MM.1S (cell line): ENCODE measurements at regions not wholly inside any gene's neighbourhood (a gene's known extent, or its start where the extent isn't known, plus 50 kb on each side); places are given as distances from the start of the nearest gene placed in this dataset.
"Not testable (repeated sequence)": the region's sequence is repeated elsewhere in the genome, so short reads cannot be mapped to it uniquely, and the experiment has no call there.

Source experiments
- DNase-seq: peaks from one replicate; pipeline ENCODE4 v3.0.0-alpha.2; 2015
- H2AFZ ChIP-seq: fragments of 300-600 bp; sonication (generic); 2 replicates; pipeline ENCODE4 v1.6.0; 2016; ENCODE audit warnings: antibody characterized with exemption, low read length
- H3F3A ChIP-seq: fragments of 300-600 bp; sonication (generic); 2 replicates; pipeline ENCODE4 v1.6.1; 2016; ENCODE audit warnings: mild to moderate bottlenecking, antibody characterized with exemption, low read length, moderate library complexity, mixed read lengths; ENCODE audit not compliant: insufficient read depth
- H3K27ac ChIP-seq: fragments of 300-600 bp; sonication (generic); 2 replicates; pipeline ENCODE4 v1.5.1; 2016; ENCODE audit warnings: mild to moderate bottlenecking, low read length
- H3K27me3 ChIP-seq: fragments of 300-600 bp; sonication (generic); replicated peaks from 2 replicates; pipeline ENCODE4 v1.6.0; 2016; ENCODE audit warnings: low read length; ENCODE audit not compliant: insufficient read depth
- H3K36me3 ChIP-seq: fragments of 300-600 bp; sonication (generic); replicated peaks from 2 replicates; pipeline ENCODE4 v1.6.1; 2016; ENCODE audit warnings: mild to moderate bottlenecking, low read length, mixed read lengths; ENCODE audit not compliant: insufficient read depth
- H3K4me1 ChIP-seq: fragments of 300-600 bp; sonication (generic); 2 replicates; pipeline ENCODE4 v1.6.1; 2016; ENCODE audit warnings: low read length, mixed read lengths
- H3K4me2 ChIP-seq: fragments of 300-600 bp; sonication (generic); 2 replicates; pipeline ENCODE4 v1.6.0; 2016; ENCODE audit warnings: low read depth, low read length
- H3K4me3 ChIP-seq: fragments of 300-600 bp; sonication (generic); 2 replicates; pipeline ENCODE4 v1.5.1; 2016; ENCODE audit warnings: low read length, mixed read lengths
- H3K79me2 ChIP-seq: fragments of 300-600 bp; sonication (generic); 2 replicates; pipeline ENCODE4 v1.6.1; 2016; ENCODE audit warnings: mixed run types, low read length, mixed read lengths
- H3K9ac ChIP-seq: fragments of 300-600 bp; sonication (generic); 2 replicates; pipeline ENCODE4 v1.6.1; 2016; ENCODE audit warnings: low read length, mixed read lengths
- H3K9me2 ChIP-seq: fragments of 300-600 bp; sonication (generic); replicated peaks from 2 replicates; pipeline ENCODE4 v1.6.1; 2016; ENCODE audit warnings: mild to moderate bottlenecking, low read length, mixed read lengths; ENCODE audit not compliant: insufficient read depth
- H3K9me3 ChIP-seq: fragments of 300-600 bp; sonication (generic); replicated peaks from 2 replicates; pipeline ENCODE4 v1.6.1; 2016; ENCODE audit warnings: mild to moderate bottlenecking, low read length, mixed read lengths; ENCODE audit not compliant: insufficient read depth
- H4K20me1 ChIP-seq: fragments of 300-600 bp; sonication (generic); 2 replicates; pipeline ENCODE4 v1.6.1; 2016; ENCODE audit warnings: mild to moderate bottlenecking, low read length, moderate library complexity, mixed read lengths; ENCODE audit not compliant: insufficient read depth

DNA sequence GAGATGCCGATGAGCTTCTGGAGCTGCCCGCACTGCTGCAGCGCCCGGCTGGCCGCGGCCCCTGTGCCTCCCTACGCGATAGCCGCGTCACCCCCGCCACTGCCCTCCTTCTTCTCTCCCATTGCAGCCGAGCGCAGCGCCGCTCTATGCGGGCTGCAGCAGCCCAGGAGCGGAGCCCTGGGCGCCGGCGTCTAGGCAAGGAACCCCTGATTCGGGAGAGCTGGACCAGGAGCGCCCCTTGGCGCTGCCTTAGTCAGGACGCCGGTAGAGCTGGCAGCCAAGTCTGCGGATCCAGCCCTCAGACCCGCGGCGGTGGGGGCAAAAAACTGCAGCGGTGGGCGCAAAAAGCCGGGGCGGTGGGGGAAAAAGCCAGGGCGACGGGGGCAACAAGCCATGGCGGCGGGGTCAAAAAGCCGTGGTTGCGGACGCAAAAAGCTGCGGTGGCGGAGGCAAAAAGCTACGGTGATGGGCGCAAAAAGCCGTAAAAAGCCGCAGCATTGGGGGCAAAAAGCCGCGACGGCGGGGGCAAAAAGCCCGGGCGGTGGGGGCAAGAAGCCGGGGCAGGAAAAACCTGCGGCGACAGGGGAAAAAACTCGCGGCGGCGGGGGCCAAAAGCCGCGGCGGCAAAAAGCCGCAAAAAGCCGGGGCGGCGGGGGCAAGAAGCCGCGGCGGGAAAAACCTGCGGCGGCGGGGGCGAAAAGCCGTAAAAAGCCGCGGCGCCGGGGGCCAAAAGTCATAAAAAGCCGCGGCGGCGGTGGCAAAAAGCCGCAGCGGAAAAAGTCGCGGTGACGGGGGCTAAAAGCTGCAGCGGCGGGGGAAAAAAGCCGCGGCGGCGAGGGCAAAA lies 1668.6 kb downstream of the RPIA start:
- not testable (repeated sequence) for H3K9me2 ChIP-seq, DNase-seq, H4K20me1 ChIP-seq, H3F3A ChIP-seq, H2AFZ ChIP-seq, H3K4me3 ChIP-seq, H3K4me2 ChIP-seq, H3K79me2 ChIP-seq, H3K27ac ChIP-seq, H3K36me3 ChIP-seq, H3K9ac ChIP-seq, H3K4me1 ChIP-seq, H3K9me3 ChIP-seq, H3K27me3 ChIP-seq

DNA sequence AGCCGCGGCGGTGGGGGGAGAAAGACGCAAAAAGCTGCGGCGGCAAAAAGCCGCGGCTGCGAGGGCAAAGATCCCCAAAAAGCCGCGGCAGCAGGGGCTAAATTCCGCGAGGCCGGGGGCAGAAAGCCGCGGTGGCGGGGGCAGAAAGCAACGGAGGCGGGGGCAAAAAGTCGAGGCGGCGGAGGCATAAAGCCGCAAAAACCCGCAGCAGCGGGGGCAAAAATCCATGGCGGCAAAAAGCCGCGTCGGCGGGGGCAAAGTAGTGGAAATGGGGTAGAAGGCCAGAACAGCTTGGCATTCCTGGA lies 1669.2 kb downstream of the RPIA start:
- H3F3A ChIP-seq, H3K4me1 ChIP-seq, H3K9ac ChIP-seq, H2AFZ ChIP-seq, DNase-seq, H3K79me2 ChIP-seq, H4K20me1 ChIP-seq, H3K9me3 ChIP-seq, H3K27ac ChIP-seq, H3K27me3 ChIP-seq, H3K4me2 ChIP-seq, H3K36me3 ChIP-seq, H3K4me3 ChIP-seq, H3K9me2 ChIP-seq: not testable (repeated sequence)
